Effector memory CD8-positive, alpha-beta T cell (primary cell): ENCODE measurements at regions not wholly inside any gene's neighbourhood (a gene's known extent, or its start where the extent isn't known, plus 50 kb on each side); places are given as distances from the start of the nearest gene placed in this dataset.
"Not testable (repeated sequence)": the region's sequence is repeated elsewhere in the genome, so short reads cannot be mapped to it uniquely, and the experiment has no call there.

Experiments used
- ATAC-seq: fragments of 150-1000 bp; cut with Tn5 transposase; replicated peaks from 2 replicates; pipeline ENCODE4 v1.10.0; 2021; ENCODE audit warnings: mild to moderate bottlenecking, moderate library complexity
- DNase-seq, 3 experiments: peaks; one replicate each; pipeline ENCODE4 v3.0.0; 2021
- H3K27ac Mint-ChIP-seq, 2 donors: one replicate each; pipeline ENCODE4 v1.8.0; 2022; ENCODE audit warnings: mild to moderate bottlenecking in 2 of 2, mixed read lengths in 2 of 2, moderate library complexity in 2 of 2
- H3K27me3 Mint-ChIP-seq, 2 donors: one replicate each; pipeline ENCODE4 v1.8.0; 2022; ENCODE audit warnings: mixed read lengths in 2 of 2
- H3K36me3 Mint-ChIP-seq: one replicate; pipeline ENCODE4 v1.8.0; 2022; ENCODE audit warnings: mild to moderate bottlenecking, moderate library complexity, mixed read lengths; ENCODE audit not compliant: insufficient read depth
- H3K4me1 Mint-ChIP-seq, 2 donors: one replicate each; pipeline ENCODE4 v1.8.0; 2022; ENCODE audit warnings: low read depth in 2 of 2, mixed read lengths in 2 of 2
- H3K4me3 Mint-ChIP-seq, 2 donors: one replicate each; pipeline ENCODE4 v1.8.0; 2022; ENCODE audit warnings: mild to moderate bottlenecking in 2 of 2, mixed read lengths in 2 of 2, moderate library complexity in 2 of 2
- H3K9me3 Mint-ChIP-seq, 2 donors: one replicate each; pipeline ENCODE4 v1.8.0; 2022; ENCODE audit warnings: mixed read lengths in 2 of 2

- Mint-ChIP-seq H3K36me3 (peaks cover 43% of the 10 kb centered on the region), H3K4me3 (no peak overlapping the region), H3K27ac (no peak overlapping the region), H3K9me3 (peaks cover 0 to 7% of the 10 kb centered on the region in 2 donors), H3K27me3 (no peaks in the 10 kb centered on the region), H3K4me1 (no peaks in the 10 kb centered on the region)
- DNase-seq (no peak), ATAC-seq (no peak)
These were observed 59.4 kb downstream of the BLTP3B start for GRCh38 chr12:100083308-100083707.

- H3K4me1 Mint-ChIP-seq, H3K4me3 Mint-ChIP-seq, DNase-seq, H3K27me3 Mint-ChIP-seq, H3K9me3 Mint-ChIP-seq, ATAC-seq: not testable (repeated sequence)
- Mint-ChIP-seq H3K36me3 (peaks cover 36% of the 10 kb centered on the region), H3K27ac (peak overlapping the region in 1 of 2 donors; percentile 23)
These were observed 63.9 kb downstream of the BLTP3B start for GRCh38 chr12:100078777-100079176.

- Mint-ChIP-seq H3K9me3 (peaks cover 0 to 7% of the 10 kb centered on the region in 2 donors), H3K27ac (no peak overlapping the region), H3K4me3 (no peak overlapping the region), H3K36me3 (peaks cover 26% of the 10 kb centered on the region), H3K27me3 (no peaks in the 10 kb centered on the region), H3K4me1 (no peaks in the 10 kb centered on the region)
- ATAC-seq (no peak), DNase-seq (no peak)
These were observed 65.3 kb downstream of the BLTP3B start for GRCh38 chr12:100077367-100077766.

- no peak for ATAC-seq
- Mint-ChIP-seq H3K36me3 (peaks cover 25% of the 10 kb centered on the region), H3K4me3 (no peak overlapping the region), H3K27me3 (no peaks in the 10 kb centered on the region), H3K27ac (no peak overlapping the region), H3K4me1 (no peaks in the 10 kb centered on the region), H3K9me3 (peaks cover 0 to 1% of the 10 kb centered on the region in 2 donors)
- DNase-seq = no peak
These were observed 67.1 kb downstream of the BLTP3B start for GRCh38 chr12:100075598-100075997.

GRCh38 chr12:100069795-100070194 is 72.9 kb downstream of the BLTP3B start:
- no peak for DNase-seq
- Mint-ChIP-seq H3K27ac (no peak overlapping the region), H3K4me3 (no peak overlapping the region), H3K27me3 (no peaks in the 10 kb centered on the region), H3K4me1 (peaks cover 0 to 7% of the 10 kb centered on the region in 2 donors), H3K36me3 (peaks cover 35% of the 10 kb centered on the region), H3K9me3 (peaks cover 7 to 26% of the 10 kb centered on the region in 2 donors)
- no peak for ATAC-seq

GRCh38 chr12:100068305-100068704 is 74.4 kb downstream of the BLTP3B start:
- ATAC-seq (no peak), DNase-seq (no peak)
- peaks cover 7 to 26% of the 10 kb centered on the region in 2 donors for H3K9me3 Mint-ChIP-seq
- H3K27me3 Mint-ChIP-seq = no peaks in the 10 kb centered on the region
- H3K4me1 Mint-ChIP-seq = peaks cover 0 to 7% of the 10 kb centered on the region in 2 donors
- peaks cover 35% of the 10 kb centered on the region for H3K36me3 Mint-ChIP-seq
- H3K4me3 Mint-ChIP-seq = no peak overlapping the region
- peak overlapping the region; percentile 9 to 13 for H3K27ac Mint-ChIP-seq

- Mint-ChIP-seq H3K9me3 (peaks cover under 1 to 8% of the 10 kb centered on the region in 2 donors), H3K4me1 (no peaks in the 10 kb centered on the region), H3K27me3 (no peaks in the 10 kb centered on the region), H3K4me3 (no peak overlapping the region), H3K27ac (no peak overlapping the region), H3K36me3 (peaks cover 50% of the 10 kb centered on the region)
- DNase-seq (no peak), ATAC-seq (no peak)
These were observed 77.1 kb upstream of the ANKS1B start for GRCh38 chr12:100061814-100062213.

GRCh38 chr12:100058482-100059029 is 73.8 kb upstream of the ANKS1B start:
- H3K9me3 Mint-ChIP-seq = no peaks in the 10 kb centered on the region
- peaks cover 53% of the 10 kb centered on the region for H3K36me3 Mint-ChIP-seq

GRCh38 chr12:100046202-100046601 is 61.5 kb upstream of the ANKS1B start:
- not testable (repeated sequence) for H3K27me3 Mint-ChIP-seq

More at GRCh38 chr12:100058482-100059029, 73.8 kb upstream of the ANKS1B start:
- Mint-ChIP-seq H3K4me3 (no peak overlapping the region), H3K27ac (peak overlapping the region; percentile 20 to 33), H3K27me3 (no peaks in the 10 kb centered on the region), H3K4me1 (no peaks in the 10 kb centered on the region)
- DNase-seq = no peak
- no peak for ATAC-seq

GRCh38 chr12:100044266-100044665 is 59.5 kb upstream of the ANKS1B start:
- no peak overlapping the region for H3K4me3 Mint-ChIP-seq
- peaks cover 41% of the 10 kb centered on the region for H3K36me3 Mint-ChIP-seq
- ATAC-seq = no peak
- H3K4me1 Mint-ChIP-seq = peaks cover 0 to 3% of the 10 kb centered on the region in 2 donors
- H3K9me3 Mint-ChIP-seq = peaks cover 0 to 2% of the 10 kb centered on the region in 2 donors
- H3K27me3 Mint-ChIP-seq = no peaks in the 10 kb centered on the region
- no peak for DNase-seq
- H3K27ac Mint-ChIP-seq = no peak overlapping the region

More at GRCh38 chr12:100046202-100046601, 61.5 kb upstream of the ANKS1B start:
- not testable (repeated sequence) for H3K9me3 Mint-ChIP-seq, H3K4me3 Mint-ChIP-seq, H3K4me1 Mint-ChIP-seq, DNase-seq, ATAC-seq, H3K27ac Mint-ChIP-seq
- peaks cover 50% of the 10 kb centered on the region for H3K36me3 Mint-ChIP-seq

GRCh38 chr12:100043631-100044030 is 58.9 kb upstream of the ANKS1B start:
- ATAC-seq (no peak), DNase-seq (no peak)
- H3K4me3 Mint-ChIP-seq = no peak overlapping the region
- H3K9me3 Mint-ChIP-seq = peaks cover 0 to 2% of the 10 kb centered on the region in 2 donors
- H3K27ac Mint-ChIP-seq = no peak overlapping the region
- H3K36me3 Mint-ChIP-seq = peaks cover 41% of the 10 kb centered on the region
- peaks cover 0 to 3% of the 10 kb centered on the region in 2 donors for H3K4me1 Mint-ChIP-seq
- H3K27me3 Mint-ChIP-seq = no peaks in the 10 kb centered on the region
